Left ventricle myocardium inferior (tissue), 1 donor: ENCODE measurements at regions not wholly inside any gene's neighbourhood (a gene's known extent, or its start where the extent isn't known, plus 50 kb on each side); places are given as distances from the start of the nearest gene placed in this dataset.
A peak's percentile ranks its signal among the peaks of the same experiment; 100 is the strongest.

ENCODE experiments used
- DNase-seq: peaks from one replicate; pipeline ENCODE4 v3.0.0-alpha.2; 2020
- H3K27ac ChIP-seq: fragments of 200-600 bp; replicated peaks from 2 replicates; pipeline ENCODE4 v1.8.0; 2021
- H3K27me3 ChIP-seq: fragments of 200-600 bp; 2 replicates; pipeline ENCODE4 v1.8.0; 2021; ENCODE audit warnings: low read depth
- H3K36me3 ChIP-seq: fragments of 200-600 bp; 2 replicates; pipeline ENCODE4 v1.8.0; 2021
- H3K4me1 ChIP-seq: fragments of 200-600 bp; 2 replicates; pipeline ENCODE4 v1.8.0; 2021
- H3K4me3 ChIP-seq: fragments of 200-600 bp; 2 replicates; pipeline ENCODE4 v1.8.0; 2021; ENCODE audit warnings: mild to moderate bottlenecking, moderate library complexity
- H3K9me3 ChIP-seq: fragments of 200-600 bp; replicated peaks from 2 replicates; pipeline ENCODE4 v1.8.0; 2021
- intact Hi-C: fragments of 100-400 bp; cut with micrococcal nuclease; formaldehyde crosslinking; loops from one replicate; pipeline ENCODE4 v1.11.0; 2022
- TF ChIP-seq, protein P1 (sequence below): fragments of 200-600 bp; IDR thresholded peaks from 2 replicates; pipeline ENCODE4 v1.8.0; 2021; ENCODE audit warnings: antibody characterized with exemption, mild to moderate bottlenecking, borderline replicate concordance
- donor health status: DM: no; HTN: yes; CAD: no; lungs with severe emphysema.

DNA sequence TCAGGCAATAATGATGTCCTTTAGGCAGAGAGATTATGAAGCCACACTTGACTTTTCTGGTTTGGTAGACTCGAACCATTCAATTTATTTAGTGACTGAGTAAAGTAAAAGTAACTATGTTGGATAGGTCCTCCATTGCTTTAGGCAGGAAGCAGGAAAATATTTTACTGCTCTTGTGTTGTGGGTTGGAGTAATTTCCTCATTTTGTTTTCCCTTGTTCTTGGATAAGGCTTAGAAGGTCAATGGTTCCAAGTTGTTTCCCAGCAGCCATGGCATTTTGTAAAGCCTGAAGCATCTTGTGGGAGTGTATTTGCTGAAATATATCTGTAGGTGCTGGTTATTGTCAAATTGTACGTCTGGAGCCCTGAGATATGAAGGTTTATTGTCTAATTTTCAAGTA is 161.2 kb upstream of the SLC38A2 start:
- TF ChIP-seq, protein P1, sequence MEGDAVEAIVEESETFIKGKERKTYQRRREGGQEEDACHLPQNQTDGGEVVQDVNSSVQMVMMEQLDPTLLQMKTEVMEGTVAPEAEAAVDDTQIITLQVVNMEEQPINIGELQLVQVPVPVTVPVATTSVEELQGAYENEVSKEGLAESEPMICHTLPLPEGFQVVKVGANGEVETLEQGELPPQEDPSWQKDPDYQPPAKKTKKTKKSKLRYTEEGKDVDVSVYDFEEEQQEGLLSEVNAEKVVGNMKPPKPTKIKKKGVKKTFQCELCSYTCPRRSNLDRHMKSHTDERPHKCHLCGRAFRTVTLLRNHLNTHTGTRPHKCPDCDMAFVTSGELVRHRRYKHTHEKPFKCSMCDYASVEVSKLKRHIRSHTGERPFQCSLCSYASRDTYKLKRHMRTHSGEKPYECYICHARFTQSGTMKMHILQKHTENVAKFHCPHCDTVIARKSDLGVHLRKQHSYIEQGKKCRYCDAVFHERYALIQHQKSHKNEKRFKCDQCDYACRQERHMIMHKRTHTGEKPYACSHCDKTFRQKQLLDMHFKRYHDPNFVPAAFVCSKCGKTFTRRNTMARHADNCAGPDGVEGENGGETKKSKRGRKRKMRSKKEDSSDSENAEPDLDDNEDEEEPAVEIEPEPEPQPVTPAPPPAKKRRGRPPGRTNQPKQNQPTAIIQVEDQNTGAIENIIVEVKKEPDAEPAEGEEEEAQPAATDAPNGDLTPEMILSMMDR = no peak
- intact Hi-C loops = no loop called here
- H3K27ac ChIP-seq = peak overlapping the region; percentile 17
- H3K9me3 ChIP-seq = no peaks in the 10 kb centered on the region
- peaks cover 41% of the 10 kb centered on the region for H3K4me1 ChIP-seq
- no peak for DNase-seq
- H3K36me3 ChIP-seq = no peaks in the 10 kb centered on the region
- H3K27me3 ChIP-seq = no peaks in the 10 kb centered on the region
- no peak overlapping the region for H3K4me3 ChIP-seq

DNA sequence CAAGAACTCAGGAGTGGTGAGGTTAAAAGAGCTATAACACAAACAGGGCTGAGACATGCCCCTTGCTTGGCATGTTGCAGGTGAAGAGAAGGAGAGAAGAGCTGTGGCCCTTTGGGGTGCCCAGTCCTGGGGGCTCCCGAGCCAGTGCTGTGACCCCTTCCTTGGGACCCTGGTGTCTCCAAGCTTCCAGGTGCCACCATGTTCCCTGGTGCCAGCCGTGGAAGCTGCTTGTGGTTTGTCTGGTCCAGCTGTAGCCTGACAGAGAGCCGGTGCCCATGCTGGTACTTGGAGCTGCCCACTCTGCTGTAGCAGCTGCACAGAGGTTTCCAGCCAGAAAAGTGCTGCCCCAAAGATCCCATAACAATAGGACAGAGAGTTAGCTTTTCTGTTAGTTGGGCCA is 159.2 kb upstream of the SLC38A2 start:
- DNase-seq = no peak
- intact Hi-C loops = no loop called here
- Histone ChIP-seq H3K27ac (no peak overlapping the region), H3K4me3 (no peak overlapping the region), H3K4me1 (peaks cover 31% of the 10 kb centered on the region), H3K27me3 (no peaks in the 10 kb centered on the region), H3K9me3 (no peaks in the 10 kb centered on the region), H3K36me3 (no peaks in the 10 kb centered on the region)
- TF ChIP-seq, protein P1 = no peak

GRCh38 chr12:46531059-46531785 is 158.6 kb upstream of the SLC38A2 start:
- no peak for DNase-seq
- no peak overlapping the region for H3K4me3 ChIP-seq
- no peak overlapping the region for H3K27ac ChIP-seq
- no peaks in the 10 kb centered on the region for H3K36me3 ChIP-seq
- no peaks in the 10 kb centered on the region for H3K27me3 ChIP-seq
- intact Hi-C loops = no loop called here
- no peaks in the 10 kb centered on the region for H3K9me3 ChIP-seq
- TF ChIP-seq, protein P1 = no peak
- peaks cover 29% of the 10 kb centered on the region for H3K4me1 ChIP-seq

DNA sequence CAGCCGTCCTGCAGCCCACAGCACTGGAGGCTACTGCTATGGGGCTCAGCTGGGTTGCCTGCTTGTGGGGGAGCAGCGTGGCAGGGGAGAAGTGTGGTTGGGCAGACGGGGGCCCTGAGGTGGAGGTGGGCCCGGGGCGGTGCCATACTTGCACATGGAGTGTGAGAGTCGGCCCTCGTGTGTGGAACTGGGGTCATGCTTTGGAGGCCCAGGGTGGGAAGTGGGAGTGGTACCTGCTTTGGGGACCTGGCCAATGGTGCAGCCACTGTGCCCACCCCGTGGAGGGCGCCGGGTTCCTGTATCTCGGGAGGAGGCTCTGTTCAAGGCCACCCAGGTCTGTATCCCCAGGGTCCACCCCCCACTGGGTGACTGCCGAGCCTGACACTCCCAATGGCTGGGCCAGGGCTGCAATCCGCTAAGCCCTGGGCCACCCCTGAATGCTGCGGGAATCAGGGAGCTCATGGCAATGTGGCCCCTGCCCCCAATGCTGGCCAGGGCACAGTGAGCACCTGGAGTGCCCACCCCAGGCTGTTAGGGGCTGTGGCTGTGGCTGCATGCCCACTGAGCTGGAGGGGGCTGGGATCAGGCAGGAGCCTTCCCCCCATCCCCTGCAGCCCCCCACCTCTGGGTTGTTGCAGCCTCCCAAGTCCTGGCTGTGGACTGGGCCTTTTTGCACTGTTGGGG is 157.9 kb upstream of the SLC38A2 start:
- Histone ChIP-seq H3K27ac (no peak overlapping the region), H3K9me3 (no peaks in the 10 kb centered on the region), H3K4me1 (peaks cover 27% of the 10 kb centered on the region), H3K4me3 (no peak overlapping the region), H3K36me3 (no peaks in the 10 kb centered on the region), H3K27me3 (no peaks in the 10 kb centered on the region)
- no peak for DNase-seq
- TF ChIP-seq, protein P1 = no peak
- intact Hi-C loops = no loop called here

GRCh38 chr12:46526233-46526632 is 153.7 kb upstream of the SLC38A2 start:
- peaks cover 45% of the 10 kb centered on the region for H3K4me1 ChIP-seq
- H3K4me3 ChIP-seq = no peak overlapping the region
- H3K36me3 ChIP-seq = no peaks in the 10 kb centered on the region
- peak overlapping the region; percentile 85 for H3K27ac ChIP-seq
- no peaks in the 10 kb centered on the region for H3K27me3 ChIP-seq
- intact Hi-C loops = no loop called here
- H3K9me3 ChIP-seq = no peaks in the 10 kb centered on the region
- TF ChIP-seq, protein P1 = no peak
- no peak for DNase-seq
